OCI-LY1 (cell line): ENCODE measurements at regions not wholly inside any gene's neighbourhood (a gene's known extent, or its start where the extent isn't known, plus 50 kb on each side); places are given as distances from the start of the nearest gene placed in this dataset.
"Not testable (repeated sequence)": the region's sequence is repeated elsewhere in the genome, so short reads cannot be mapped to it uniquely, and the experiment has no call there.

Source experiments
- H2AFZ ChIP-seq: fragments of 200-600 bp; sonication (generic), shearing (Covaris generic); 2 replicates; pipeline ENCODE4 v1.6.0; 2014; ENCODE audit warnings: antibody characterized with exemption, mild to moderate bottlenecking, low read length
- H3F3A ChIP-seq: fragments of 200-600 bp; sonication (generic), shearing (Covaris generic); 2 replicates; pipeline ENCODE4 v1.6.0; 2014; ENCODE audit warnings: mild to moderate bottlenecking, antibody characterized with exemption, low read length, moderate library complexity; ENCODE audit not compliant: insufficient read depth
- H3K27ac ChIP-seq: fragments of 200-600 bp; sonication (generic); 2 replicates; pipeline ENCODE4 v1.5.1; 2014; ENCODE audit warnings: low read length, mixed run types, mild to moderate bottlenecking, low read depth; ENCODE audit not compliant: poor library complexity, severe bottlenecking
- H3K27me3 ChIP-seq: fragments of 200-600 bp; sonication (generic); 2 replicates; pipeline ENCODE4 v1.6.0; 2014; ENCODE audit warnings: antibody characterized with exemption, mild to moderate bottlenecking, low read length, moderate library complexity; ENCODE audit not compliant: insufficient read depth
- H3K36me3 ChIP-seq: fragments of 200-600 bp; sonication (generic); 2 replicates; pipeline ENCODE4 v1.6.1; 2014; ENCODE audit warnings: mild to moderate bottlenecking, antibody characterized with exemption, low read length, moderate library complexity, mixed read lengths; ENCODE audit not compliant: insufficient read depth
- H3K4me1 ChIP-seq: fragments of 200-600 bp; sonication (generic); 2 replicates; pipeline ENCODE4 v1.5.1; 2014; ENCODE audit warnings: mild to moderate bottlenecking, low read length, moderate library complexity; ENCODE audit not compliant: insufficient read depth, severe bottlenecking
- H3K4me2 ChIP-seq: fragments of 200-600 bp; sonication (generic), shearing (Covaris generic); 2 replicates; pipeline ENCODE4 v1.6.1; 2014; ENCODE audit warnings: low read length
- H3K4me3 ChIP-seq: fragments of 200-600 bp; sonication (generic); 2 replicates; pipeline ENCODE4 v1.5.1; 2014; ENCODE audit warnings: low read length, low read depth, mild to moderate bottlenecking, mixed read lengths; ENCODE audit not compliant: poor library complexity, severe bottlenecking
- H3K79me2 ChIP-seq: fragments of 200-600 bp; shearing (Covaris generic); 2 replicates; pipeline ENCODE4 v1.6.1; 2016; ENCODE audit warnings: mixed run types, low read length, mixed read lengths; ENCODE audit not compliant: insufficient read depth
- H3K9ac ChIP-seq: fragments of 200-600 bp; sonication (generic), shearing (Covaris generic); 2 replicates; pipeline ENCODE4 v1.6.1; 2014; ENCODE audit warnings: mild to moderate bottlenecking, low read length, mixed read lengths
- H3K9me2 ChIP-seq: fragments of 200-600 bp; sonication (generic), shearing (Covaris generic); 2 replicates; pipeline ENCODE4 v1.6.1; 2014; ENCODE audit warnings: low read depth, mild to moderate bottlenecking, low read length, mixed read lengths
- H3K9me3 ChIP-seq: fragments of 200-600 bp; shearing (Covaris generic); 2 replicates; pipeline ENCODE4 v1.6.1; 2014; ENCODE audit warnings: low read length, mixed read lengths
- H4K20me1 ChIP-seq: fragments of 200-600 bp; sonication (generic), shearing (Covaris generic); 2 replicates; pipeline ENCODE4 v1.6.0; 2016; ENCODE audit warnings: mild to moderate bottlenecking, low read length; ENCODE audit not compliant: insufficient read depth
- CTCF ChIP-seq: fragments of 200-600 bp; sonication (generic), shearing (Covaris generic); IDR thresholded peaks from 2 replicates; pipeline ENCODE4 v1.5.1; 2017; ENCODE audit warnings: mild to moderate bottlenecking, antibody characterized with exemption, low read length, moderate library complexity, mixed read lengths
- EZH2 ChIP-seq: fragments of 200-600 bp; sonication (generic), shearing (Covaris generic); IDR thresholded peaks from 2 replicates; pipeline ENCODE4 v1.8.0; 2017; ENCODE audit warnings: borderline replicate concordance, mixed run types, mild to moderate bottlenecking, antibody characterized with exemption, low read length, moderate library complexity, mixed read lengths

GRCh38 chrX:121869876-121870477, 822.6 kb downstream of the GLUD2 start:
- TF ChIP-seq CTCF (no peak), EZH2 (no peak)
- H3K4me1 ChIP-seq = no peaks in the 10 kb centered on the region
- H3K36me3 ChIP-seq = no peaks in the 10 kb centered on the region; the same call in 1 of the 2 replicates
- H3K9me3 ChIP-seq = no peaks in the 10 kb centered on the region
- H2AFZ ChIP-seq = no peak overlapping the region
- H3F3A ChIP-seq = no peaks in the 10 kb centered on the region
- no peaks in the 10 kb centered on the region for H4K20me1 ChIP-seq
- no peak overlapping the region for H3K4me2 ChIP-seq
- H3K27ac ChIP-seq = no peak overlapping the region
- no peaks in the 10 kb centered on the region for H3K79me2 ChIP-seq
- H3K9ac ChIP-seq = no peak overlapping the region
- no peak overlapping the region for H3K4me3 ChIP-seq
- no peaks in the 10 kb centered on the region for H3K9me2 ChIP-seq
- no peaks in the 10 kb centered on the region for H3K27me3 ChIP-seq

GRCh38 chrX:121871122-121871521, 823.7 kb downstream of the GLUD2 start:
- Histone ChIP-seq H3K27ac (no peak overlapping the region), H3K79me2 (no peaks in the 10 kb centered on the region), H4K20me1 (no peaks in the 10 kb centered on the region), H3K9ac (no peak overlapping the region), H3K36me3 (no peaks in the 10 kb centered on the region; the same call in 1 of the 2 replicates), H3K4me3 (no peak overlapping the region), H3K4me1 (no peaks in the 10 kb centered on the region), H3K9me3 (no peaks in the 10 kb centered on the region), H3K4me2 (no peak overlapping the region), H3K27me3 (no peaks in the 10 kb centered on the region), H3F3A (no peaks in the 10 kb centered on the region), H2AFZ (no peak overlapping the region), H3K9me2 (no peaks in the 10 kb centered on the region)
- TF ChIP-seq CTCF (no peak), EZH2 (no peak)

- Histone ChIP-seq H3K4me3 (no peak overlapping the region), H3K4me1 (no peaks in the 10 kb centered on the region)
- TF ChIP-seq CTCF = no peak
- TF ChIP-seq EZH2 = no peak
Observed at GRCh38 chrX:121876305-121876704, 828.9 kb downstream of the GLUD2 start.

DNA sequence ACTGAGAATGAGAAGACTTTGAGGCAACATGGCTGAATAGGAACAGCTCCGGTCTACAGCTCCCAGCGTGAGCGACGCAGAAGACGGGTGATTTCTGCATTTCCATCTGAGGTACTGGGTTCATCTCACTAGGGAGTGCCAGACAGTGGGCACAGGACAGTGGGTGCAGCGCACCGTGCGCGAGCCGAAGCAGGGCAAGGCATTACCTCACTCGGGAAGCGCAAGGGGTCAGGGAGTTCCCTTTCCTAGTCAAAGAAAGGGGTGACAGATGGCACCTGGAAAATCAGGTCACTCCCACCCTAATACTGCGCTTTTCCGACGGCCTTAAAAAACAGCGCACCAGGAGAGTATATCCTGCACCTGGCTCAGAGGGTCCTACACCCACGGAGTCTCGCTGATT, 829.9 kb downstream of the GLUD2 start:
- H2AFZ ChIP-seq, H3K4me3 ChIP-seq, H3F3A ChIP-seq, H3K9ac ChIP-seq, H3K4me2 ChIP-seq, H3K79me2 ChIP-seq, H3K36me3 ChIP-seq, H3K27ac ChIP-seq, H3K9me3 ChIP-seq, H4K20me1 ChIP-seq, H3K4me1 ChIP-seq, H3K27me3 ChIP-seq, H3K9me2 ChIP-seq: not testable (repeated sequence)

More at GRCh38 chrX:121876305-121876704, 828.9 kb downstream of the GLUD2 start:
- H3K9me2 ChIP-seq = no peaks in the 10 kb centered on the region
- H3K36me3 ChIP-seq = no peaks in the 10 kb centered on the region
- H3K9ac ChIP-seq = no peak overlapping the region
- H4K20me1 ChIP-seq = no peaks in the 10 kb centered on the region
- H3K4me2 ChIP-seq = no peak overlapping the region
- H3K27ac ChIP-seq = no peak overlapping the region
- H3K27me3 ChIP-seq = no peaks in the 10 kb centered on the region
- no peak overlapping the region for H2AFZ ChIP-seq
- H3F3A ChIP-seq = no peaks in the 10 kb centered on the region
- H3K79me2 ChIP-seq = no peaks in the 10 kb centered on the region
- H3K9me3 ChIP-seq = no peaks in the 10 kb centered on the region
